Stimulated activated CD8-positive, alpha-beta memory T cell treated with anti-CD3 and anti-CD28 coated beads, Interleukin-15, amount 100 ng/mL, for 4 hours (primary cell): ENCODE measurements at regions not wholly inside any gene's neighbourhood (a gene's known extent, or its start where the extent isn't known, plus 50 kb on each side); places are given as distances from the start of the nearest gene placed in this dataset.

Source experiments
- DNase-seq, 2 donors: peaks; one replicate each; pipeline ENCODE4 v3.0.0-alpha.2; 2020; ENCODE audit warnings: low read depth in 2 of 2

DNA sequence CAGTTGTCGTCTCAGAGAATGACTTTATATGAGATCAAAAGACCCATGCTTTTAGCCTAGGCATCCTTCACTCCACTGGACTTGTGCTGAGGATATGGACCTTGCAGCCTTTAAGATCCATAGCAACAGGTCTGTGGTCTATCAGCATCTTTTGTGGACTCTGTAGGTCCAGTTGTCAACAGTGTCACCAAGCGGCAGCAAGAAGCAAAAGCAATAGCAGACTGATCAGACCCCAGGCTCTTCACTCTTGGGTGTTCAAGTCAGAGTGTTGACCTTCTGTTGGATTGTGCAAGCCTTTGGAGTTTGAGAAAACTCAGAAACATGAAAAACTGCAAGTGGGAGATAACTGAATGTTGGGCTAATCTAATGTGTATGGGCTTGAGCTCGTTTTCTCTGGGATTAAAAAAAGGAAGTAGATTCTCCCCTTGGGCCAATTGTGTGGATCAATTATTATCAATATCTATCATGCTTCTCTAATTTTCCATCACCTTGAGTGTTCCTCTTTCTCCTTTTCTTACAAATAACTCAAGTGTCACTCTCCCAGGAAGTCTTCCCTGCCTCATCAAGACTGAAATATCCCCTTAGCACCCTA is 144.2 kb downstream of the LYPLAL1 start:
- no peak for DNase-seq

DNA sequence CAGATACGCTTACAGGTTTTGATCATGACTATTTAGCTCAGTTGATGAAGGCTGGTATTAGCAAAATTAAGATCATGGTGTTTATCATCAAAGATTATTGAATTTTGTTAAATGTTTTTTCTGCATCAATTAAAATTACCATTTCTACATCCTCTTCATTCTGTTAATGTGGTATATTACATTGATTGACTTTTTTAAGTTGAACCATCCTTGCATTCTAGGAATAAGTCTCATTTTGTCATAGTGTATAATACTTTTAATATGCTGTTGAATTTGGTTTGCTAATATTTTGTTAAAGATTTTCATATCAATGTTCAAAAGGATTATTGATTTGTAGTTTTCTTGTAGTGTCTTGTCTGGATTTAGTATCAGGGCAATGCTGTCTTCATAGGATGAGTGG is 142.4 kb downstream of the LYPLAL1 start:
- no peak for DNase-seq

DNA sequence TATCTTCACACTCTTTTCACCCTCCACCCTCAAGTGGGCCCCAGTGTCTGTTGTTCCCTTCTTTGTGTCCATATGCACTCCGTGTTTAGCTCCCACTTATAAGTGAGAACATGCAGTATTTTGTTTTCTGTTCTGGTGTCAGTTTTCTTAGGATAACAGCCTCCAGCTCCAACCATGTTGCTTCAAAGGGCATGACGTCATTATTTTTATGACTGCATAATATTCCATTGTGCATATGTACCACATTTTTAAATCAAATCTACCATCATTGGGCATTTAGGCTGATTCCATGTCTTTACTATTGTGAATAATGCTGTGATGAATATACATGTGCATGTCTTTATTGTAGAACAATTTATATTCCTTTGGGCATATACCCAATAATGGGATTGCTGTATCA is 140.3 kb downstream of the LYPLAL1 start:
- no peak for DNase-seq

DNA sequence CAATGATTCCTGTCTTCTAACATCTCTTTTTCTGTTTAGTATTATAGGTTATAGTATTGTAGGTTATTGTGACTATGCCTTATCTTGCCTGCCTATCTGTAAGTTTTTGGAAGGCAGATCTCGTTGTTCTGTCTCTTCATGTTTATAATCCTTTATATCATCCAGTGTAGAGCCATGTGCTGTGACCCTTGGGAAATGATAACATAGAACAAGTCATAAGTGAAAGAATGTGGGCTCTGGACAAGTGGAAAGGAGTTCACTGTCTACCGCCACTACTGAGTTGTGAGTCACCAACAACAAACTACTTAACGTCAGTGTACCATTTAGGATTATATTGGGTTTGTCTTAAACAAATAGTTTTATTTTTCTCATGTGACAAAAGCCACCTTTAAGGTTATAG is 139.3 kb downstream of the LYPLAL1 start:
- no peak for DNase-seq

DNA sequence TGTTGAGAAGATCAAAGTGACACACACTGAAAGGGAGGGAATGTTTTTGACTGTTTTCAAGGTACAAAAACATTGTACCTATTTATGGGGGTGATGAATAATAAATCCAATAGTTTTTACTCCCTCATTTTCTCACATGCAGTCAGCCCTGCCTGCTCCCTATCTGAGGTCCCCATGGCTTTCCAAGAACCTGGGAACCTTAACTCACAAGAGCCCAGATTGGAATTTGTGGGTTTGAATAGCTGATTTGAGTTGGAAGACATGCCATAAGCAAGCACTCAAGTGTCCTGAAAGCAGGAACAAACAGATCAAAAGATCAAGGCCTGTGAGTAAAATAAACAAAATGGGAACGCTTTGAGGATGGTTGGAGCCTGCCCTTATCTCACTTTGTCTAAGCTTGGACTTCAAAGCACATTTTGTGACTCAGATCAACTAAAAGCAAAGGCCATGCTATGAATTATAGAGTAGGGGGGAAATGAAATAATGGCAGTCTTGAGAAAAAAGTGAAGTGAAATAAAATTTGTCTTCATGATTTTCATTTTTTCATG is 136.6 kb downstream of the LYPLAL1 start:
- no peak for DNase-seq

DNA sequence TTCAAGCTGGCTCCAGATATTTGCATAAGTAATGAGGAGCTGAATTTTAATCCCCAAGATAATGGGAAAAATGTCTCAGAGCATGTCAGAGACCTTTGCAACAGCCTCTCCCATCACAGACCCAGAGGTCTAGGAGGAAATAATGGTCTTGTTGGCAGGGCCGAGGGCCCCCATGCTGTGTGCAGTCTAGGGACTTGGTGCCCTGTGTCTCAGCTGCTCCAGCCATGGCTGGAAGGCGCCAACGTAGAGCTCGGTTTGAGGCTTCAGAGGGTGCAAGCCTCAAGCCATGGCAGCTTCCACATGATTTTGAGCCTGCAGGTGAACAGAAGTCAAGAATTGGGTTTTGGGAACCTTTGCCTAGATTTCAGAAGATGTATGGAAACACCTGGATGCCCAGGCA is 134.7 kb downstream of the LYPLAL1 start:
- DNase-seq = no peak

DNA sequence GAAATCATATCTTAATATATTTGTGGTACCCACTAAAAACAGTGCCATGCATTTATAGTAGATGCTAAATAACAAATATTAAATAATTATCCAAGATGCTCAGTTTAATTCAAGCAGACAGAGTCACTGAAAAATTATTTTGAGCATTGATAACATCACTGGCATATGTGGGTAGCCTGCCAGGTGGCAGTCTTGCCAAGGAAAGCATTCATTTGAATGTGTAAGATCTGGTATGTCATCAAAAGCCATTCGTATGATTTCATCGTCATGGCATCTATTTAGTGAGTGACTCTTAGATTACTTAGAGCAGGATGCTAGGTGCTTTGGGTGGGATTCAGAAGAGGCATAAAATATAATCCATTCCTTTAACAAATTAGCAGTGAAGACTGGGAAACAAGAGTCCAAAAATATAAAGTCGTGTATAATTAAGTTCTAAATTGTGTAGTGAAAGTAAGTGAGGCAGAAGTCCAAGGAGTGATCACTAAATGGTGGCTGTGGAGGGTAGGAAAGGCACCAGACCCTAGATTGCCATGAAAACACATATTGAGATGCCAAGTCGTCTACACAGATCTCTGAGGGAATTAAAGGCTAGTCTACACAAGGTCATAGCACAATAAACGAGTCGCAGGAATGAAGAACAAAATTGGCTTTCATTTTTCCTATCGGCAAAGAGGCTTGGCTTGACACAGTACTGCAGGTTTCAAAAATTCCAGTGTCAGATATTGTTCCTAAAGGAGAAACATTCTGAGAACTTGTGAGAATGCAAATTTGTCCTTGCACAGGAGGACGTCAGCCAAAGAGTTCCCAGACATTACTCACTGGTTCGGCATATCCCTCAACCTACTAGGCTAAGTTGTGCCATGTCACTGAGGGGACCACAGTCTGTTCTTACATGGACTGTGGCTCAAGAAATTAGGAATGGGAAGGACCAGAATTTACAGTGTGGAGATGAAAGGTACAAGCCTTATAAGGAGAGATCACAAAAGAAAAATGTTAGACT is 130.8 kb downstream of the LYPLAL1 start:
- no peak for DNase-seq

DNA sequence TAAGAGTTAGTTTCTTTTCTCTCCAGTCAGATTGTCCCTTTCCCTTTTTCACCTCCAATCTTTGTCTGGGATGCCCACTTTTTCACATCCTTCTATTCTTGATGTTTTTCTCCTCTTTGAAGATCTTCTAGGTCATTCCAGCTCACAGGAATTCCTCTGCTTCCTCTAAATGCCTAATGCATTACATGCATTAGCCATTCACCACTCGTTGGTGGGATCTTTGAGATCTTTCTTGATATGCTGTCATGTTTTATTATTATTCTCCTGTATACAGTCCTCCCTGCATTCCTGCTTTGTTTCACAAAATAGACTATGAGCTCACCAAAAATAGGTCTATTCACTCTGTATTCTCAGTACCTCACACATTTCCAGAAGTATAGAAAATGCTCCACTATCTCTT is 129.0 kb downstream of the LYPLAL1 start:
- no peak for DNase-seq

DNA sequence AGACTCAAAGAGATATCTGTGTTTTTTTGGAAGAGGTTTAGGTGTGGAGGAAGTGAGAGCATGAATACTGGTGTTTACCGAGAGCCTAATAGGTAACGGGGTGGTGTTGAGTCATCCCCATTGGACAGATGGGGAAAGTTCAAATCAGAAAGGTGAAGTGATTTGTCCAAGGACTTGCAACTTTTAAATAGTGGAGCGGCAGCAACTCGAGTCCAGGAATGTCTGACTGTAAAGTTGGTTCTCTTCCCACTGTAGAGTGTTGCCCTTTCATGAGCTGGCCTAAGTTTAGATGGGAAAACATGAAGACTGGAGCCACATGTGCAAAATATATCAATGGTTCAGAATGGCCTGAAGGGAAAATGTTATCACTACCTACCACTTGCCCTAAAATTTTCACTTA is 125.7 kb downstream of the LYPLAL1 start:
- no peak for DNase-seq

DNA sequence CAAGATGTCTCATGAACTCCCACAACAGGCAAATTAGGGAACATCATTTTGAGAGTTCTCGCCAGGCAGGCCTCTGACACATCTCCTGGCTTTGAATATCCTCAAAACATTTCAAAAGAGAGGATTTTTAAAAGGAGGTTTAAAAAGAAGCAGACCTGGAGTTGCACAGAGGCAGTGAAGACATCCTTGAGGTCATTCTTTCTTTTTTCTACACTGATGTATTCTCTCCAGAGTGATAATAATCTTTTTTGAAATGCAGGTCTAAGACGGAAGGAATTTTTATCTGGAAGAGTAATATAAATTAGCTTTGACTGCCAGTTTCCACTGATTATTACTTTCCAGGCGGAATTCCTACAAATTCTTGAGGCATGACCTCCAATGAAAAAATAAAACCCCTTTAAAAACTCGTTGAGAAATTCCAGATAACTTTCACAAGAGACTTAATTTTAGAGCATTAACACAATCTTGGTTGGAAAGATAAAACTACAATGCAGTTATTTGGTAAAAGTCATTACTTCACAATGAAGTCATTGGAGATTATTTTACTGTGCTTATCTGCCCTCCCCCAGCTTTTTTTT is 125.0 kb downstream of the LYPLAL1 start:
- no peak for DNase-seq

DNA sequence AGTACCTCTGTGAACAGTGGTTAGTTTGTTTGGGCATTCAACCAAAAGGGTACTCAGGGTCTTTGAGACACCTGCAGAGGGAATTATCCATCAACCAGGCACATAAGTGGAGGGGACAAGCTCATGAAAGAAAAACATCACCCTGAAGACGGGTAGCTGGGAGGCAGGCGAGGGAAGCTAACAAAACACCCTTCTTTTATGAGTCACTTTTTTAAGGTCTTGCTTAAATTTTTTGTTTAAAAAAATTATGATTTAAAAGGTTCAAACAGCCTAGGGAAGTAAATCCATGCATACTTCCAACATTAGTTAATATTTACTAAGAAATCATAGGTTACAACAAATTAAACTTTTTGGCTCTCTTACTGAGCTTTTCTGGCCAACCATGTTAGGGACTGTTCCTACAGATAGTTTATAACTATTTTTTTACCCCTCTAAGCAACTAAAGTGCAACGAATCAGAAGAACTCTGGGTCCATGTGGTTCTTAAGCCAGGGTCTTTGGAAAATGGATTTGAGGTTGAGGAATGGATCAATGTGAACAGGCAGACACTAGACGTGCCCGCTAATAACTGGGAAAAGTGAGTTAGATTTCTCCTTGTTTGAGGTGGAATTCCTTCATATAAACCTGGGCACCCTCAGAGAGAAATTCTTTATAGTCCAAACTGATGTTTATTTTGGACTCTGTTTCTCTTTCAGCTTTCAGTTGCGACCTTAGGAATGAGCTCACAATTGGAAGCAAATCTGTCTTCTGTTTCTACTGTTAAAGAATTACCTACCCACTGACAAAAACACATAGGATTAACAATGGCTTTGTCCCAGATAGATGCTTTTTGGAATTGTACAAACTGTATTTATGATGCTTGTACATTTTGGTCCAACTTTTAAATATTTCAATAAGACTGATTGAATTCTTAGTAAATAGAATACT is 123.0 kb downstream of the LYPLAL1 start:
- DNase-seq = no peak

DNA sequence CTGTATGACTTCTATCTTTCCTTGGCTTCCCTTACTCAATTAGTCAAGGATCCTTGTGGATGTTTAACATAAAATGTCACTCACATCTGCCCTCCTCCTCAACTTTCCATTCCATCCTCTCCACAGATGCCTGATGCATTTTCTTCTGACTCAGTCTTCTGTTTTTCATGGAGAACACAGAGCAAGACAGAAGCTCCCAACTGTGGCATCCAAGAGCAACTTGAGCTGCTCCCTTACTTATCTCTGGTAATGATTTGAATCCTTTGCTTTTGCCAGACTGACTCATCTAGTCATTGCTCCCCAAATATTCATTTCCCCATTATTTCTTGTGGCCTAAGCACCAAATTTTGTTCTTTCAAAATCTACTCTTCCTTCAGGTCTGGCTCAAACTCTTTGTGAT is 120.6 kb downstream of the LYPLAL1 start:
- no peak for DNase-seq

DNA sequence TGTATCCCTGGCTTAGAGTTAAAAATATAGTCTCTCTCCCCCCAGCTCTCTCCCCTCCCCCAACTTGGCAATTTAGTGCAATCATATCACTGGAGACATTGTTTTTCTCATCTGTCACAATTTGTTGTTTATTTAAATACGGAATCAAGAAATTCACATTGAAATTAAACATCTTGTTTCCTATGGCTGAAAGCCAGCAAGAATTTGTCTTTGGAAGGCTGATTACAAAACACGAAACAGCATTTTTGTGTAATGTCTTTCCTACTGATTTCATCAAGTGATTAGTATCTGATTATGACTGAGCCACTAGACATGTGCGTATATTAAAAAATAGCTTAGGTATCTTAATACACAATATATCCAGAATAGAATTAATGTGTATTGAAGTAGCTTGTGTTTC is 119.7 kb downstream of the LYPLAL1 start:
- no peak for DNase-seq

DNA sequence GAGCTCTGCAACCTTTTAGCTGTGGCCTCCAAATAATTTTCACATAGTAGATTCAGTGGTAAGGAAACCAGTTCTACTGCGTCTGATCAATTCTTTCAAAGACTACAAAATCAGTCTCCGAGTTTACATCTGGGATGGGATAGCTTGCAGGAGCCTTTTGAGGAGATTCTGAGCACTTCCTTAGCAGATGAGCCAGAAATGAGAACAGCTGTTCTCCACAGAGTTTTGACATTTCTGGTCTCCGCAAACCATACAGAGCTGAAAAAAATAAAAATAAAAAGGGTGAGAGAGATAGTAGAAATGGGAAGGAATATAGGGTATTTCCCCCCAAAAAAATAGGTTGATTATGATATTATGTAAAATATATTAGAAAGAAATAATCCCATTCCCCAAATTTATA is 119.3 kb downstream of the LYPLAL1 start:
- DNase-seq = no peak

DNA sequence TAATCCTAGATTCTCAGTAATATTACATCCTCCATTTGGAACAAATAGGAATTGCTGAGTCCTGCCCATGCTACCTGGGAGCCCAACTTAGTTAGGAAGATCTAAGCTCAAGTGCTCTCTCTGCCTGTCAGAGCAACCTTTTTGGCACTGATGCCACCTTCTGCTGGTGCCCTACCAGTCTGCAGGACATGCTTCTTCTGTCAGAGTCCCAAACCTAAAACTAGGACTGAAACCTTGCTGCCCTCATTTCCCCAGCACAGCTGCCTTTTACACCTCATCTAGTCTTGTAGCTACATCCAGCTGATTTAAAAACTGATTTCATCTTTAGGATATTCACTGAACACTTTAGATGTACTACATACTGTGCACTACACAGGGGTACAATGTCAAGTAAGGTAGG is 118.7 kb downstream of the LYPLAL1 start:
- no peak for DNase-seq

DNA sequence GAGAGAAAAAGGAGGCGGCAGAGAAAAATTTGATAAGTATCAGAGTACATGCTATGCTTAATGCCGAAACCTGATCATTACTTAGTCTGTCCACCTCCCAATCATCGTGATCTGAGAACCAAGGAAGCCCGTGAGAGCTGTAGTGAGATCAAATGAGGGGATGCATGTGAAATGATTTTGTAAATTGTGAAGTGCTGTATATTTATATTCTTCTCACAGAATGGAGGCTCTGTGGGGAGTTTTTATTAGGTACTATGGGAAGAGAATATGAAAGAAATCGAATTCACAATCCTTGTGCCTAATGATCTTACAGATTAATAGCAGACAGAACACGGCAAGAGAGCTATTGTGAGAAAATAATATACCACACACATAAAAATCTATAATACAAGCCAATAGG is 115.5 kb downstream of the LYPLAL1 start:
- DNase-seq = no peak

DNA sequence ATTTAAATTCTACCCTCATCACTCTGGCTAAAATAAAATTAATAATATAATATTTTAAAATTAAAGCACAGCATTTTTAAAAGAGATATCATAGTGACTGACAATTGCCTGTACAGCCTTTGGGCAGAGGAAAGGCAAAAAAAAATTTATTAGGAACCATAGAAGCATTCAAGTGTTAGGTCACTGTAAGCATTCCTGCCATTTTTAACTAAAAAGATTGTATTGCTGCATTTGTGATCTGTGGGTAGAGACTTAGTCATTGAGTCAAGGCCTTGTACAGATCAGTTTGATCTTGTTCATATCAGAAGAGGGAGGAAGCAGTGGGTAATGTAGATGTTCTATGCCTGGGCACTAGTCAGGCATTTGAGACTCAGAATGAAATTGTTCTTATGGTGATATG is 109.9 kb downstream of the LYPLAL1 start:
- no peak for DNase-seq

DNA sequence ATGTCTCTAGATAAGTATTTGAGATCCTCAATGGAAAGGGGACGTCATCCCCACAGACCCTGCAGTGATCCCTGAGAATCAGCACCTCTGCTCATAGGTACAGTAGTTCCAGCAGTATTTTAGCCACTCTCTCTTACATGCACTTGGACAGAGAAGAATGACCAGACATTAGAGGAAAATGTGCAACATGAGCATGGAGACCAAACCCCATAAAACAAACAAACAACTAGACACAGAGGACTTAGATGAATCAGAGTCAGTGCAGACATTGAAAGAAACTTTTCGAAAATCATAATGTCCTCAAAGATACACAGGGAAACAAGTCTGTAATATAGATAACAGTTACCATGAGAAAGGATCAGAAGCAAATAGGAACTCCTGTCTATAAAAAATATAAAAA is 108.2 kb downstream of the LYPLAL1 start:
- no peak for DNase-seq

DNA sequence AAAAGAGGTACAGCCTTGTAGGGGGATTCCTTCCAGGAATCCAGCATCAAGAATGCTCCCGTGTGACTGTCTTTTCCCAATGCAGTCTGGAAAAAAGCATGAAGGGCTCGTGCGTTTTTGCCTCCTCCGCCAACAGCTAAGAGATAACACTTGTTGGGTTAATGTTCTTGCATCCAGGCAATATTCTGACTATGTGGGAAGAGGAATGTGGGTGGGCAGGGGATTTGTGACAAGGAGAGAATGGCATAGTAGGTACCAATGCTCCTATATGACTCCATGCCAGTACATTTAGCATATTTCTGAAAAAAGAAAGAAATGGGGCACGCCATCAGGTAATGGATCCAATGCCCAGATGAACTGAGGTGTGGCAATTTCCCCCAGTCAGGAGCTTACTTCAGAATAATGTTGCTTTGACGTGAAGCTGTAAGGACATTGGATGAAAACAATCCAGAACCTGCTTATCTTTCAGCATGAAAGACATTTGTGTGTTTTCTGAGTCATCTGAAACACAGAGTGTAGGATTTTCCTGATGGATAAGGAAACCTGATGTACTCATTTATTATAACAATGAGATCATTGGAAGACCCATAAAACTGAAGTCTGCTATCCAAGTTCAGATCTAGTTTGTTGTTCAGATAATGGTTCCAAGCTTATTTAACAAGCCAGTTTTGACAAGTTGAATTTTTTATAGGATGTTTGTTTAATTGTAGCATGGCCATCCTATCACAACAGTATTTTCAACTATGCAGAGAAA is 105.5 kb downstream of the LYPLAL1 start:
- DNase-seq = no peak

DNA sequence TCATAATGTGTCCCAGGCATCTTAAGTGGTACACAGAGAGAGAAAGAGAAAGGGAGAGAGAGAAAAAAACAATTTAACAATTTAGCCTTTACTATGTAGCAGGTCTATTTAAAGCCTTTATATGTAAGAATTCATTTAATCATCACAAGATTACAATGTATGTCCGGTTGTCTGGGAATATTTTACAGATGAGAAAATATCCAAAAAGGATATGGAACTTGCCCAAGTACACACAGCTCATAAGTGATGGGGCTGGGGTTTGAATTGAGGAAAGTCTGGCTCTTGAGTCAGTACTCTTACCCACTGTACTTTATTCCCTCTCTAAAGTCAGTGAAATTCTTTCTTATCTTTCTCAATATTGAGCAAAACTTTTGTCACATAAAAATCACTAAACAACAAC is 104.6 kb downstream of the LYPLAL1 start:
- no peak for DNase-seq
